DND-41 (cell line): ENCODE measurements at regions not wholly inside any gene's neighbourhood (a gene's known extent, or its start where the extent isn't known, plus 50 kb on each side); places are given as distances from the start of the nearest gene placed in this dataset.

Source experiments
- EZH2 ChIP-seq: IDR thresholded peaks from 3 replicates; pipeline ENCODE4 v1.6.1; 2012; ENCODE audit warnings: borderline replicate concordance, low read depth, mild to moderate bottlenecking, moderate library complexity, low read length, inconsistent platforms; ENCODE audit not compliant: severe bottlenecking
- TF ChIP-seq, protein P1 (sequence below): IDR thresholded peaks from 2 replicates; pipeline ENCODE4 v1.5.1; 2012; ENCODE audit warnings: borderline replicate concordance, low read length, moderate library complexity, mild to moderate bottlenecking; ENCODE audit not compliant: poor library complexity, severe bottlenecking; ENCODE audit errors: extremely low read depth

DNA sequence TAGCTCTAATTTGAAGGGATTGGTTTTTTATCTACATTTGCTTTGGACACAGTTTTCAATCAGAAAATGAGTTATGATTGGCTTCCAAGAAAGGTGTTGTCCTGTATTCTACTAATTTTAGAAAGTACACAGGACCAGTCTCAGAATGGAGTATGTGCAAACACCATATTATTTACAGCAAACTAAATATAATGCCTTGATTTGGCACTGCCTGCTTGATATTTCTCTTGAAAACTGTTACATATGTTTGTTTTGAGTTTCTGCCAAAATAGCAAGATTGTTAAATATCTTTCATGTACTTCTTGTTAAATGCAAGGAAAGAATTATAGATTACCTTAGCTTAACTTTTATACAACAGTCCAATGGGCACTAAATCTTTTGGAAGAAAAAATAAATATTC is 694.9 kb downstream of the KCNJ3 start:
- TF ChIP-seq, protein P1, sequence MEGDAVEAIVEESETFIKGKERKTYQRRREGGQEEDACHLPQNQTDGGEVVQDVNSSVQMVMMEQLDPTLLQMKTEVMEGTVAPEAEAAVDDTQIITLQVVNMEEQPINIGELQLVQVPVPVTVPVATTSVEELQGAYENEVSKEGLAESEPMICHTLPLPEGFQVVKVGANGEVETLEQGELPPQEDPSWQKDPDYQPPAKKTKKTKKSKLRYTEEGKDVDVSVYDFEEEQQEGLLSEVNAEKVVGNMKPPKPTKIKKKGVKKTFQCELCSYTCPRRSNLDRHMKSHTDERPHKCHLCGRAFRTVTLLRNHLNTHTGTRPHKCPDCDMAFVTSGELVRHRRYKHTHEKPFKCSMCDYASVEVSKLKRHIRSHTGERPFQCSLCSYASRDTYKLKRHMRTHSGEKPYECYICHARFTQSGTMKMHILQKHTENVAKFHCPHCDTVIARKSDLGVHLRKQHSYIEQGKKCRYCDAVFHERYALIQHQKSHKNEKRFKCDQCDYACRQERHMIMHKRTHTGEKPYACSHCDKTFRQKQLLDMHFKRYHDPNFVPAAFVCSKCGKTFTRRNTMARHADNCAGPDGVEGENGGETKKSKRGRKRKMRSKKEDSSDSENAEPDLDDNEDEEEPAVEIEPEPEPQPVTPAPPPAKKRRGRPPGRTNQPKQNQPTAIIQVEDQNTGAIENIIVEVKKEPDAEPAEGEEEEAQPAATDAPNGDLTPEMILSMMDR, result no peak
- TF ChIP-seq EZH2, result no peak
